NAMALWA (cell line): ENCODE measurements at regions not wholly inside any gene's neighbourhood (a gene's known extent, or its start where the extent isn't known, plus 50 kb on each side); places are given as distances from the start of the nearest gene placed in this dataset.
"Not testable (repeated sequence)": the region's sequence is repeated elsewhere in the genome, so short reads cannot be mapped to it uniquely, and the experiment has no call there.

ENCODE experiments used
- DNase-seq: peaks from one replicate; pipeline ENCODE4 v3.0.0-alpha.2; 2015; ENCODE audit warnings: low spot score

GRCh38 chr21:19995253-19995652 lies 1003.0 kb upstream of the NCAM2 start:
- DNase-seq = no peak

- no peak for DNase-seq
Observed at GRCh38 chr21:19998453-19998852, 999.8 kb upstream of the NCAM2 start.

GRCh38 chr21:19999369-20000272 lies 998.6 kb upstream of the NCAM2 start:
- DNase-seq = no peak

- DNase-seq = no peak
Observed at GRCh38 chr21:20004367-20004766, 993.8 kb upstream of the NCAM2 start.

GRCh38 chr21:20010691-20011200 lies 987.5 kb upstream of the NCAM2 start:
- no peak for DNase-seq

- DNase-seq = no peak
Observed at GRCh38 chr21:20013851-20014250, 984.4 kb upstream of the NCAM2 start.

GRCh38 chr21:20016435-20017005 lies 981.7 kb upstream of the NCAM2 start:
- no peak for DNase-seq

GRCh38 chr21:20020026-20020425 lies 978.2 kb upstream of the NCAM2 start:
- no peak for DNase-seq

- DNase-seq = no peak
Observed at GRCh38 chr21:20023193-20023592, 975.0 kb upstream of the NCAM2 start.

GRCh38 chr21:20024741-20025140 lies 973.5 kb upstream of the NCAM2 start:
- DNase-seq = no peak

GRCh38 chr21:20026543-20026942 lies 971.7 kb upstream of the NCAM2 start:
- no peak for DNase-seq

- DNase-seq = no peak
Observed at GRCh38 chr21:20030390-20030789, 967.8 kb upstream of the NCAM2 start.

GRCh38 chr21:20031807-20032206 lies 966.4 kb upstream of the NCAM2 start:
- no peak for DNase-seq

- DNase-seq = no peak
Observed at GRCh38 chr21:20040768-20041167, 957.4 kb upstream of the NCAM2 start.

- no peak for DNase-seq
Observed at GRCh38 chr21:20045197-20045596, 953.0 kb upstream of the NCAM2 start.

- DNase-seq = not testable (repeated sequence)
Observed at GRCh38 chr21:20048130-20048837, 949.9 kb upstream of the NCAM2 start.

GRCh38 chr21:20083336-20083735 lies 914.9 kb upstream of the NCAM2 start:
- no peak for DNase-seq

- no peak for DNase-seq
Observed at GRCh38 chr21:20083925-20084324, 914.3 kb upstream of the NCAM2 start.

- DNase-seq = no peak
Observed at GRCh38 chr21:20086508-20086907, 911.7 kb upstream of the NCAM2 start.

GRCh38 chr21:20106368-20106767 lies 891.8 kb upstream of the NCAM2 start:
- DNase-seq = no peak

- no peak for DNase-seq
Observed at GRCh38 chr21:20108016-20108415, 890.2 kb upstream of the NCAM2 start.

GRCh38 chr21:20108976-20109540 lies 889.2 kb upstream of the NCAM2 start:
- DNase-seq = no peak
